ENCODE measurements at regions not wholly inside any gene's neighbourhood (a gene's known extent, or its start where the extent isn't known, plus 50 kb on each side); places are given as distances from the start of the nearest gene placed in this dataset.

DNA sequence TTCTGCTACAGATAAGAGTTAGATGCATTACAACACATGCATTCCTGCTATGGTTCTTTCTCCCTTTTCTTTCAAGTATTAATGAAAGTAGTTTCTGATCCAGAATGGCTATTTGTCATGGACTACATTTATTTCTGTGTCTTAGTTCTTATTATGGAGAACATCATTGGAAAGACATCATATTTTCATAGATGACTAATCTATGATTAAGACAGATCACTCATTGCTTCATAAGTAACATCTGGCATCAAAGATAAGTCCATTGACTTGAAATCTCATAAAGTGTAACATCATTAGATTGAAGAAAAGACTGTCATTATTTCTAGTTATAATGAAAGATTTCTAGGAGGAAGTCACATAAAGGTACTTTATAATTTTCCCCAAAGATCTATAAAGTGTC is 366.7 kb downstream of the NSUN3 start:
- Histone ChIP-seq H3K9me3 (peaks cover 0 to 12% (median 0%) of the 10 kb centered on the region in 3 donors), H3K4me3 (no peak overlapping the region), H3K4me1 (no peaks in the 10 kb centered on the region), H3K27ac (no peak overlapping the region), H3K36me3 (replicated peaks in 1 of 2; ENCODE audit: insufficient read depth in 1 of 2, low read depth in 2 of 2) (no peaks in the 10 kb centered on the region), H3K27me3 (no peaks in the 10 kb centered on the region)
- DNase-seq (no peak), ATAC-seq (no peak)
- no peak for TF ChIP-seq POLR2A (IDR thresholded peaks at IDR 0.05)
- TF ChIP-seq, protein P1, sequence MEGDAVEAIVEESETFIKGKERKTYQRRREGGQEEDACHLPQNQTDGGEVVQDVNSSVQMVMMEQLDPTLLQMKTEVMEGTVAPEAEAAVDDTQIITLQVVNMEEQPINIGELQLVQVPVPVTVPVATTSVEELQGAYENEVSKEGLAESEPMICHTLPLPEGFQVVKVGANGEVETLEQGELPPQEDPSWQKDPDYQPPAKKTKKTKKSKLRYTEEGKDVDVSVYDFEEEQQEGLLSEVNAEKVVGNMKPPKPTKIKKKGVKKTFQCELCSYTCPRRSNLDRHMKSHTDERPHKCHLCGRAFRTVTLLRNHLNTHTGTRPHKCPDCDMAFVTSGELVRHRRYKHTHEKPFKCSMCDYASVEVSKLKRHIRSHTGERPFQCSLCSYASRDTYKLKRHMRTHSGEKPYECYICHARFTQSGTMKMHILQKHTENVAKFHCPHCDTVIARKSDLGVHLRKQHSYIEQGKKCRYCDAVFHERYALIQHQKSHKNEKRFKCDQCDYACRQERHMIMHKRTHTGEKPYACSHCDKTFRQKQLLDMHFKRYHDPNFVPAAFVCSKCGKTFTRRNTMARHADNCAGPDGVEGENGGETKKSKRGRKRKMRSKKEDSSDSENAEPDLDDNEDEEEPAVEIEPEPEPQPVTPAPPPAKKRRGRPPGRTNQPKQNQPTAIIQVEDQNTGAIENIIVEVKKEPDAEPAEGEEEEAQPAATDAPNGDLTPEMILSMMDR (IDR thresholded peaks at IDR 0.05): no peak
- intact Hi-C loops (cut with DNase I): no loop called here

DNA sequence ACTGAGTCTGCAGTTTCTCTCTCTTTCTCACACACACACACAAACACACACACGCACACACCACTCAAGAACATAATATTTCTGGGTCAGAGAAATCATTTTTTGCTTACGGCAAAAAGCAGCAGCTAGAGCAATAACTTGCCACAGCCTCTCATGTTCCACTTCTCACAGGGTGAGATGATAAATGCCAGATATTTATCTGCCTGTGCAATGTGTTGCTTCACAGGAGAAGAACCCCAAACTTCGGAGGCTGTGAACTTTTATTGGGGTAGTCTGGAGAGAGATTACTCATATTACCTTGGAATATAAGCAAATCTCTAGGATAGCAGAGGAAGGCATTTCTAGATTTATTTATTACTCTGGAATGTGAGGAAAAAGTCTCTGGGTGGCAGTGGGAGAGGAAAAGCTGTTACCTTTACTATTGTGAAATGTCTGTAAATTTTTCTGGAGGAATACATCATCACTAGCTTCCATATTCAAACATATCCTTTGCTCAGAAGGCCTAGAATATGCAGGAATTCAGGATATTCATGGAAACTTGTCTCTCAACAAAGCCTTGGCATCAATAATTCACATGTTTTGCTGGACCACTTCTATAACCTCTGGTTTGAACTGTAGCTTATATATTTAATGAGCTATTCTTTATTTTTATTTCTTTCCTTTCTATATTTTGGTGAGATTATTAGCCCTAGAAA is 369.2 kb downstream of the NSUN3 start:
- no peak overlapping the region for H3K4me3 ChIP-seq
- H3K36me3 ChIP-seq (replicated peaks in 1 of 2; ENCODE audit: insufficient read depth in 1 of 2, low read depth in 2 of 2): no peaks in the 10 kb centered on the region
- TF ChIP-seq POLR2A (IDR thresholded peaks at IDR 0.05): no peak
- TF ChIP-seq, protein P1 (IDR thresholded peaks at IDR 0.05): no peak
- DNase-seq (no peak), ATAC-seq (no peak)
- H3K9me3 ChIP-seq: peaks cover 0 to 2% (median 0%) of the 10 kb centered on the region in 3 donors
- no peaks in the 10 kb centered on the region for H3K27me3 ChIP-seq
- WGBS, 2 donors: 49 to 59% methylated on average over 3 of the region's 3 CpGs
- intact Hi-C loops (cut with DNase I): no loop called here
- no peak overlapping the region for H3K27ac ChIP-seq
- H3K4me1 ChIP-seq: no peaks in the 10 kb centered on the region

DNA sequence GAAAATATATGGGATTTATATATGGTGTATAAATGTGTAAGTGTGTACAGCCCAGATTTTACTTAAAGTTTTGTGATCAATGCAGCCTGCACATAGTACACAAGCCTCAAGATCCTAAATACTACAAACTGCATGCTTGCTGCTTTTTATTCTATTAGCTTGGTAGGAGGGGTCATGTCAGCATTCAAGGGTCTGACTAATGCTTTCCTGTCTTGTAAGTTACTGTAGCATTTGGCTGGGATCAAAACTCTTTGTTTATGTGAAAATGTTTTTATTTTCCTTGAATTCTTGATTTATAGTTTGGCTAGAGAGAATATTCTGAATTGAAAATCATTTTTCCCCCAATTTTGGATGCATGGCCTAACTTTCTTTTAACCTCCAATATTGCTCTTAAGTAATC is 370.9 kb downstream of the NSUN3 start:
- Histone ChIP-seq H3K36me3 (replicated peaks in 1 of 2; ENCODE audit: insufficient read depth in 1 of 2, low read depth in 2 of 2) (no peaks in the 10 kb centered on the region), H3K4me3 (no peak overlapping the region), H3K27ac (no peak overlapping the region), H3K27me3 (no peaks in the 10 kb centered on the region), H3K9me3 (no peaks in the 10 kb centered on the region), H3K4me1 (no peaks in the 10 kb centered on the region)
- DNase-seq (no peak), ATAC-seq (no peak)
- intact Hi-C loops (cut with DNase I): no loop called here
- TF ChIP-seq POLR2A (IDR thresholded peaks at IDR 0.05): no peak
- TF ChIP-seq, protein P1 (IDR thresholded peaks at IDR 0.05): no peak

DNA sequence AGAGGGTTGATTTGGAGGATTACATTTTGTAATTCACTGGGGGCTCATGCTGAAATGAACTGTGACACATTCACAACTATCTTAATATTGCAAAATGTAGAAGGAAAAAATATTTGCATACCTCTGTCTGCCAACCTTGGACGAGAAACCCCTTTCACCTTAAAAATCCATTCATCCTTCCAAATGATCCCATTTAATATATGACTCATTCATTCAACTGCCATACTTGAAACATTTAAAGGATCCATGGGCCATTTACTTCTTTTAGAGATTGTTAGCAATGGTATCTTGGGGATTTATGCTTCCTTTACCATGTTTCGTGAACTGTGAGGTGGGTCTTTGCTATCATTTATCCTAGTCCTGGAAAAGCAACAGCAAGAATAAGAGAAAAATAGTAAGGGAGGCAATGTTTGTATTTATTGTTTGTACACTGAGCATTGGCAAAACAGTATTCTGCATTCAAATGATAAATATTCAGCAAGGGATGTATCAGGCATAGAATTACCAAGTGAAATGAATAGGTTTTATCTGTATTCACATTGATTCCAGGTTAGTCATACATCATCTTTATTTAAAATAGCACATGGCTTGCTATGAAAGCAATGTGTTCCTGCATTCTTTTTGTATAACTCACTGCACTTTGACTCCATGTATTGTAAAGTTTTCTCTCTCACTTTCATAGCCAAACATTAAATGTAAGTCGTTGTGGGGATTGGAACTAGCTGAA is 378.1 kb downstream of the NSUN3 start:
- intact Hi-C loops (cut with DNase I): no loop called here
- 44 to 51% methylated on average over 3 of the region's 3 CpGs for WGBS, 2 donors
- H3K36me3 ChIP-seq (replicated peaks in 1 of 2; ENCODE audit: insufficient read depth in 1 of 2, low read depth in 2 of 2): no peaks in the 10 kb centered on the region
- no peak overlapping the region for H3K4me3 ChIP-seq
- no peak for ATAC-seq
- no peaks in the 10 kb centered on the region for H3K4me1 ChIP-seq
- no peak overlapping the region for H3K27ac ChIP-seq
- TF ChIP-seq, protein P1 (IDR thresholded peaks at IDR 0.05): no peak
- TF ChIP-seq POLR2A (IDR thresholded peaks at IDR 0.05): no peak
- H3K9me3 ChIP-seq: no peaks in the 10 kb centered on the region
- no peaks in the 10 kb centered on the region for H3K27me3 ChIP-seq
- no peak for DNase-seq

DNA sequence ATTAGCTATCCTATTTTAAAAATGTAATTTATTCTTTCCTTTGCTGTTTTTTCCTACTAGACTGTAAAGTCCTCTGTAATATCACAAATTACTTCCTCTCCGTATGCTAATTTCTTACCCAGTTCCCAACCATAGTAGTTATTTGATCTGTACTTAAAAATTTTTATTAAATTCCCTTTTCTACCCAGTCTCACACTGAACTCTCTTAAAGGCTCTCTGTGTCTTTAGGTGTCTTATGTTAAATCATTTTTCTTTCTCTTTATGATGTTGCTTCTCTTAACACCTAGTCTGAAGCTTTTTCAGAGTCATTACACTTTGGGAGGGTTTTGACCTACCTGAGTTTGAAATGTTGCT is 378.6 kb downstream of the NSUN3 start:
- Histone ChIP-seq H3K36me3 (replicated peaks in 1 of 2; ENCODE audit: insufficient read depth in 1 of 2, low read depth in 2 of 2) (no peaks in the 10 kb centered on the region), H3K27me3 (no peaks in the 10 kb centered on the region), H3K9me3 (no peaks in the 10 kb centered on the region), H3K4me1 (no peaks in the 10 kb centered on the region), H3K4me3 (no peak overlapping the region), H3K27ac (no peak overlapping the region)
- intact Hi-C loops (cut with DNase I): no loop called here
- ATAC-seq (no peak), DNase-seq (no peak)
- TF ChIP-seq, protein P1 (IDR thresholded peaks at IDR 0.05): no peak
- no peak for TF ChIP-seq POLR2A (IDR thresholded peaks at IDR 0.05)
- WGBS, 2 donors: 57 to 65% methylated on average over 1 of the region's 1 CpG

Measured in body of pancreas (tissue), 4 donors.